NT2/D1 (cell line): ENCODE measurements at regions not wholly inside any gene's neighbourhood (a gene's known extent, or its start where the extent isn't known, plus 50 kb on each side); places are given as distances from the start of the nearest gene placed in this dataset.

ENCODE experiments used
- SUZ12 ChIP-seq: IDR thresholded peaks from 2 replicates; pipeline ENCODE4 v1.6.1; 2011; ENCODE audit not compliant: insufficient read length, insufficient read depth; ENCODE audit errors: extremely low read depth
- YY1 ChIP-seq: IDR thresholded peaks from 2 replicates; pipeline ENCODE4 v1.6.1; 2011; ENCODE audit not compliant: insufficient read length, insufficient read depth
- ZNF274 ChIP-seq: IDR thresholded peaks from 2 replicates; pipeline ENCODE4 v1.6.1; 2011; ENCODE audit warnings: mild to moderate bottlenecking, low read depth, low read length

DNA sequence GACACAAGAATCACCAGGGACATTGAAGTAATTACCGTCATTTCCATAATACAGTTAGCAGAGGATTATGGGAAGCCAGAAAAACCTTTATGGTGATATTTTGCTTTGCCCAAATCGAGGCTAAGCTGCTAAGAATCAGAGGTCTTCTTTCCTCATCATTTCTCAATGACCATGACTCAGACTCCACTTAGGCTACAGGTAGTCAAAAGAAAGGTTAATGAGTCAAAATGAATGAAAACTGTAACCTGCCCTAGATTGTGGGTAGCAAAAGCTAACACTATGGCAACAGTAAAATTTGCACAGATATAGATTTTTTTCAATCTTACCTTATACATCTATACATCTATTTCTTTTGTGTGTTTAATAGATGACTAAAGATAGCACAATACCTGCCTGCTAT is 185.8 kb downstream of the CARTPT start:
- no peak for TF ChIP-seq SUZ12
- no peak for TF ChIP-seq YY1
- TF ChIP-seq ZNF274, result no peak
